ENCODE measurements at regions not wholly inside any gene's neighbourhood (a gene's known extent, or its start where the extent isn't known, plus 50 kb on each side); places are given as distances from the start of the nearest gene placed in this dataset.

GRCh38 chr10:84583501-84583900 is 255.1 kb downstream of the CCSER2 start:
- TF ChIP-seq CTCF (IDR thresholded peaks at IDR 0.05) (no peak), POLR2A (IDR thresholded peaks at IDR 0.05) (no peak)
